Midbrain (tissue), 1 donor: ENCODE measurements at regions not wholly inside any gene's neighbourhood (a gene's known extent, or its start where the extent isn't known, plus 50 kb on each side); places are given as distances from the start of the nearest gene placed in this dataset.

Experiments
- DNase-seq: peaks from one replicate; lab custom pipeline; 2025; lab: John Stamatoyannopoulos, UW

- no peak for DNase-seq
Measured at GRCh38 chr6:24987446-24988115, 51.8 kb upstream of the RIPOR2 start.

GRCh38 chr6:24988562-24988961 is 52.8 kb upstream of the RIPOR2 start:
- DNase-seq: no peak

- no peak for DNase-seq
Measured at GRCh38 chr6:24990236-24990845, 54.6 kb upstream of the RIPOR2 start.

GRCh38 chr6:24990944-24991809 is 55.4 kb upstream of the RIPOR2 start:
- DNase-seq: no peak

GRCh38 chr6:24991810-24992467 is 56.2 kb upstream of the RIPOR2 start:
- DNase-seq: no peak

GRCh38 chr6:24994812-24995211 is 59.1 kb upstream of the RIPOR2 start:
- no peak for DNase-seq

- DNase-seq: no peak
Measured at GRCh38 chr6:24995270-24995669, 59.5 kb upstream of the RIPOR2 start.

GRCh38 chr6:24996269-24996836 is 60.6 kb upstream of the RIPOR2 start:
- no peak for DNase-seq

GRCh38 chr6:24997231-24997630 is 61.5 kb upstream of the RIPOR2 start:
- no peak for DNase-seq

- no peak for DNase-seq
Measured at GRCh38 chr6:24997905-24998304, 62.1 kb upstream of the RIPOR2 start.

- DNase-seq: no peak
Measured at GRCh38 chr6:25002326-25003091, 66.7 kb upstream of the RIPOR2 start.

GRCh38 chr6:25004357-25004756 is 68.6 kb upstream of the RIPOR2 start:
- no peak for DNase-seq

- DNase-seq: no peak
Measured at GRCh38 chr6:25005010-25005409, 69.2 kb upstream of the RIPOR2 start.

GRCh38 chr6:25006075-25006474 is 70.3 kb upstream of the RIPOR2 start:
- no peak for DNase-seq

GRCh38 chr6:25006565-25007001 is 70.8 kb upstream of the RIPOR2 start:
- DNase-seq: peak; percentile 44

GRCh38 chr6:25007269-25007699 is 71.5 kb upstream of the RIPOR2 start:
- DNase-seq: no peak

- DNase-seq: no peak
Measured at GRCh38 chr6:25008707-25009392, 73.1 kb upstream of the RIPOR2 start.

- DNase-seq: no peak
Measured at GRCh38 chr6:25009393-25009710, 73.6 kb upstream of the RIPOR2 start.

GRCh38 chr6:25010176-25010575 is 74.4 kb upstream of the RIPOR2 start:
- no peak for DNase-seq

GRCh38 chr6:25010902-25011625 is 75.3 kb upstream of the RIPOR2 start:
- DNase-seq: no peak
